ENCODE measurements at regions not wholly inside any gene's neighbourhood (a gene's known extent, or its start where the extent isn't known, plus 50 kb on each side); places are given as distances from the start of the nearest gene placed in this dataset.

- Histone ChIP-seq H2AFZ (ENCODE audit: insufficient read depth, low read depth, low read length, poor library complexity, severe bottlenecking) (no peak overlapping the region), H3K36me3 (replicated peaks in 1 of 2; ENCODE audit: control extremely low read depth in 1 of 2, control insufficient read depth in 1 of 2, extremely low read depth in 1 of 2, insufficient read depth in 2 of 2, low read length in 1 of 2) (no peaks in the 10 kb centered on the region), H3K9me3 (ENCODE audit: control extremely low read depth in 1 of 3, control insufficient read depth in 2 of 3, insufficient read depth in 1 of 3, low read length in 2 of 3) (peaks cover 0 to 4% (median 0%) of the 10 kb centered on the region in 3 donors), H3K9ac (ENCODE audit: low read length) (no peak overlapping the region), H3K27ac (ENCODE audit: low read length in 2 of 2) (no peak overlapping the region), H3K27me3 (replicated peaks in 1 of 4; ENCODE audit: control extremely low read depth in 1 of 4, control insufficient read depth in 3 of 4, insufficient read depth in 4 of 4, low read length in 3 of 4) (no peaks in the 10 kb centered on the region), H3K79me2 (ENCODE audit: control insufficient read depth, insufficient read depth, low read length) (no peaks in the 10 kb centered on the region), H3K4me3 (ENCODE audit: control extremely low read depth in 1 of 5, extremely low read depth in 1 of 5, insufficient read depth in 1 of 5, low read depth in 2 of 5, low read length in 4 of 5) (no peak overlapping the region), H3K4me2 (replicated peaks; ENCODE audit: low read depth, low read length, poor library complexity, severe bottlenecking) (no peak overlapping the region), H3K4me1 (ENCODE audit: control insufficient read depth in 2 of 2, insufficient read depth in 2 of 2, low read length in 2 of 2) (no peaks in the 10 kb centered on the region), H4K20me1 (ENCODE audit: control insufficient read depth, insufficient read depth, low read length, poor library complexity, severe bottlenecking) (no peaks in the 10 kb centered on the region)
- DNase-seq (no peak), ATAC-seq (ENCODE audit: low read depth) (no peak)
- ChIA-PET CTCF (interaction anchor here (1.8 kb wide), 1 partner anchor 31 kb away, joined by 4 read pairs; no protein-coding TSS in a partner anchor), POLR2A (no interaction called here)
- intact Hi-C loops (cut with micrococcal nuclease), result no loop called here
- Mint-ChIP-seq H3K9me3 (ENCODE audit: insufficient read depth) (peaks cover 5% of the 10 kb centered on the region), H3K27me3 (no peaks in the 10 kb centered on the region), H3K27ac (no peak overlapping the region), H3K4me3 (no peak overlapping the region), H3K4me1 (no peaks in the 10 kb centered on the region)
- TF ChIP-seq EZH2 (IDR thresholded peaks at IDR 0.05; ENCODE audit: borderline replicate concordance, insufficient read depth, low read depth, low read length, poor library complexity, severe bottlenecking) (no peak), CTCF (IDR thresholded peaks at IDR 0.05) (no peak)
Measured at GRCh38 chr12:86713121-86713520, 456.9 kb upstream of the MGAT4C start.

GRCh38 chr12:86712425-86712843, 456.2 kb upstream of the MGAT4C start:
- H3K27ac Mint-ChIP-seq, result no peak overlapping the region
- no peaks in the 10 kb centered on the region for H3K27me3 Mint-ChIP-seq
- no peak for ATAC-seq (ENCODE audit: low read depth)
- Histone ChIP-seq H3K9me3 (ENCODE audit: control extremely low read depth in 1 of 3, control insufficient read depth in 2 of 3, insufficient read depth in 1 of 3, low read length in 2 of 3) (peaks cover 0 to 7% (median 0%) of the 10 kb centered on the region in 3 donors), H3K79me2 (ENCODE audit: control insufficient read depth, insufficient read depth, low read length) (no peaks in the 10 kb centered on the region), H2AFZ (ENCODE audit: insufficient read depth, low read depth, low read length, poor library complexity, severe bottlenecking) (no peak overlapping the region), H3K36me3 (replicated peaks in 1 of 2; ENCODE audit: control extremely low read depth in 1 of 2, control insufficient read depth in 1 of 2, extremely low read depth in 1 of 2, insufficient read depth in 2 of 2, low read length in 1 of 2) (no peaks in the 10 kb centered on the region), H3K4me3 (ENCODE audit: control extremely low read depth in 1 of 5, extremely low read depth in 1 of 5, insufficient read depth in 1 of 5, low read depth in 2 of 5, low read length in 4 of 5) (no peak overlapping the region), H3K27me3 (replicated peaks in 1 of 4; ENCODE audit: control extremely low read depth in 1 of 4, control insufficient read depth in 3 of 4, insufficient read depth in 4 of 4, low read length in 3 of 4) (no peaks in the 10 kb centered on the region), H3K4me1 (ENCODE audit: control insufficient read depth in 2 of 2, insufficient read depth in 2 of 2, low read length in 2 of 2) (no peaks in the 10 kb centered on the region), H3K9ac (ENCODE audit: low read length) (no peak overlapping the region), H4K20me1 (ENCODE audit: control insufficient read depth, insufficient read depth, low read length, poor library complexity, severe bottlenecking) (no peaks in the 10 kb centered on the region), H3K4me2 (replicated peaks; ENCODE audit: low read depth, low read length, poor library complexity, severe bottlenecking) (no peak overlapping the region), H3K27ac (ENCODE audit: low read length in 2 of 2) (no peak overlapping the region)
- ChIA-PET POLR2A (no interaction called here), CTCF (interaction anchor here (1.8 kb wide), 1 partner anchor 31 kb away, joined by 4 read pairs; no protein-coding TSS in a partner anchor)
- WGBS (ENCODE audit: insufficient coverage), result no CpG with 5 or more reads among the region's 4 CpGs
- DNase-seq, result no peak
- peaks cover 5% of the 10 kb centered on the region for H3K9me3 Mint-ChIP-seq (ENCODE audit: insufficient read depth)
- no peaks in the 10 kb centered on the region for H3K4me1 Mint-ChIP-seq
- intact Hi-C loops (cut with micrococcal nuclease), result no loop called here
- TF ChIP-seq CTCF (IDR thresholded peaks at IDR 0.05), result no peak
- no peak for TF ChIP-seq EZH2 (IDR thresholded peaks at IDR 0.05; ENCODE audit: borderline replicate concordance, insufficient read depth, low read depth, low read length, poor library complexity, severe bottlenecking)
- no peak overlapping the region for H3K4me3 Mint-ChIP-seq

All from B cell (primary cell).